ENCODE measurements at regions not wholly inside any gene's neighbourhood (a gene's known extent, or its start where the extent isn't known, plus 50 kb on each side); places are given as distances from the start of the nearest gene placed in this dataset.
A peak's percentile ranks its signal among the peaks of the same experiment; 100 is the strongest.

DNA sequence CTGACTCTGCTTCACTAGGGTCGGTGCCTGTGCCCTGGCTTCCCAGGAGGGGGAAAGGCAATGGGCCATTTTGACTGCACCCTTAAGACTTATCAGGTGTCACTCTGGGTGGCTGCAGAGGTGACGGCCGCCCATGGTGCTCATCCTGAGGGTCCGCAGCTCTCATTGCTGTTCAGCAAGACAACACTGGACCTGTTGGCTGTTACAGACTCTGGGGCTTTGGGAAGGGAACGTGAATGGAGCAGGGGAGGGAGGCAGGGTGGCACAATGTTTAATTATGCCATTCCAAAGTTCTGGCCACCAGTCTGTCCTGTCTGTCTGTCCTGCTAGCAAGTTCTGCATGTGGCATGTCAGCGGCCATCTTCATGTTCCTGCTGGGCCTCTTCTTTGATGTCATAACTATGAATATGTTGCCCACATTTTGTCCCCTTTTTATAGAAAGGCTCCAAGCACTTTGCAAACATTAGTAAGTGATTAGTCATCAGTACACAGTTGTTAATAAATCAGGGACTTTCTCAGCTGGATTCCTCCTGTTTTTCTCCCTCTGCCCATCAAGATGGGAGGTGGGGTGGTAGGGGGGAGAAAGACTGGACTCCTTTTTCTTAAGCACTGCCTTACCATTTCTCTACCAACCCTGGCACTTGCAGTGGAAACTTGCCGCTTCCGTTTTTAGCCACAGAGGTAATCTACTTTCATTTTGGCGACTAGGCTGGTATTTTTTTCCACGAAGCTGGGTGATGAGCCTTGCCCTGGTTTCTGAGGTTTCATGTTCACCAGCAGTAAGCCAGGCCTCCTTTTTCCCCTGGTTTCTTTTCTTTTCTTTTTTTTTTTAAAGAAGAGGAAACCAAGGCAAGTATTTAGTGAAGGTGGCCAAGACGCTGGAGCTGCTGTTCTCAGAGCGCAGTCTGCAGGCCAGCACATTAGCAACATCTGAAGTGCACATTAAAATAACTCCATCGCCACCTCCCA, 88.6 kb upstream of the TRIM2 start:
- intact Hi-C loops (cut with micrococcal nuclease; ENCODE audit: unreplicated experiment), result loop anchor here (2.0 kb wide), 1 partner anchor 135 kb away; no protein-coding TSS in a partner anchor
- no peaks in the 10 kb centered on the region for H3K9me2 ChIP-seq (ENCODE audit: insufficient read depth)
- no peaks in the 10 kb centered on the region for H4K20me1 ChIP-seq (ENCODE audit: insufficient read depth)
- no peaks in the 10 kb centered on the region for H3K36me3 ChIP-seq (ENCODE audit: low read depth)
- H3K4me3 ChIP-seq, result peak overlapping the region; percentile 32; the same call in 1 of the 2 replicates
- no peaks in the 10 kb centered on the region for H3K79me2 ChIP-seq (ENCODE audit: low read depth)
- no peaks in the 10 kb centered on the region for H3K9me3 ChIP-seq (ENCODE audit: insufficient read depth, low read depth)
- peaks cover 16% of the 10 kb centered on the region for H3K4me1 ChIP-seq (replicated peaks; ENCODE audit: insufficient read depth)
- no peaks in the 10 kb centered on the region for H3K27me3 ChIP-seq (ENCODE audit: insufficient read depth, low read depth)
- H3K27ac ChIP-seq, result peak overlapping the region; percentile 54
- POLR2A ChIA-PET (ENCODE audit: unreplicated experiment), result interaction anchor here (0.6 kb wide), 1 partner anchor 180 kb away, joined by 4 read pairs; no protein-coding TSS in a partner anchor
- peak overlapping the region; percentile 36; the same call in 1 of the 2 replicates for H2AFZ ChIP-seq
- CTCF ChIA-PET, result interaction anchor here (0.6 kb wide), 1 partner anchor 236 kb away, joined by 5 read pairs; no protein-coding TSS in a partner anchor
- peak overlapping the region; percentile 76 for H3K4me2 ChIP-seq
- BruUV-seq (replicated peaks), result TSS peak; percentile 41
- DNase-seq, result peak; percentile 45 to 85
- H3F3A ChIP-seq (ENCODE audit: insufficient read depth, low read depth), result peaks cover 4% of the 10 kb centered on the region; the same call in 1 of the 2 replicates
- TF ChIP-seq EZH2 (IDR thresholded peaks at IDR 0.05; ENCODE audit: low read depth) (no peak), CTCF (conservative IDR thresholded peaks at IDR 0.05) (no peak)

- no peak overlapping the region for H2AFZ ChIP-seq
- H4K20me1 ChIP-seq (ENCODE audit: insufficient read depth), result no peaks in the 10 kb centered on the region
- intact Hi-C loops (cut with micrococcal nuclease; ENCODE audit: unreplicated experiment), result no loop called here
- no peaks in the 10 kb centered on the region for H3K36me3 ChIP-seq (ENCODE audit: low read depth)
- no peaks in the 10 kb centered on the region for H3K79me2 ChIP-seq (ENCODE audit: low read depth)
- H3K27ac ChIP-seq, result peak overlapping the region; percentile 54
- no peaks in the 10 kb centered on the region for H3K9me2 ChIP-seq (ENCODE audit: insufficient read depth)
- peak overlapping the region; percentile 76 for H3K4me2 ChIP-seq
- ChIA-PET CTCF (no interaction called here), POLR2A (ENCODE audit: unreplicated experiment) (no interaction called here)
- H3K27me3 ChIP-seq (ENCODE audit: insufficient read depth, low read depth), result no peaks in the 10 kb centered on the region
- H3F3A ChIP-seq (ENCODE audit: insufficient read depth, low read depth), result peaks cover 4% of the 10 kb centered on the region; the same call in 1 of the 2 replicates
- TF ChIP-seq EZH2 (IDR thresholded peaks at IDR 0.05; ENCODE audit: low read depth) (no peak), CTCF (conservative IDR thresholded peaks at IDR 0.05) (no peak)
- BruUV-seq (replicated peaks), result no TSS peak
- peaks cover 16% of the 10 kb centered on the region for H3K4me1 ChIP-seq (replicated peaks; ENCODE audit: insufficient read depth)
- H3K9me3 ChIP-seq (ENCODE audit: insufficient read depth, low read depth), result no peaks in the 10 kb centered on the region
- H3K4me3 ChIP-seq, result no peak overlapping the region
- DNase-seq, result no peak
These were observed 88.0 kb upstream of the TRIM2 start for GRCh38 chr4:153116291-153116680.

DNA sequence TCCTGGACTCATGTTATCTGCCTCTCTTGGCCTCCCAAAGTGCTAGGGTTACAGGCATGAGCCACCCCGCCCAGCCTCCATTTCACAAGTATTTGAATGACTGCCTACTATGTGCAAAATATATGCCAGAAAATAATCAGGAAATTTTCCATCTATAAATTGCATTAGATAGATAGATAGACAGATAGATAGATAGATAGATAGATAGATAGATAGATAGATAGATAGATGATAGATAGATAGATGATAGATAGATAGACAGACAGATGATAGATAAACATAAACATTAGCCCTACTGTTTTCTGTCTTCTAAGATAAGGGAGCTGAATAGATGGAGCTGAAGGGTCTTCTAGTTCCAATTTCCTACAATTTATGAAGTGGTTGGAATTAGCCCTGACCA, 87.4 kb upstream of the TRIM2 start:
- ChIA-PET CTCF (no interaction called here), POLR2A (ENCODE audit: unreplicated experiment) (no interaction called here)
- Histone ChIP-seq H4K20me1 (ENCODE audit: insufficient read depth) (no peaks in the 10 kb centered on the region), H3K27me3 (ENCODE audit: insufficient read depth, low read depth) (no peaks in the 10 kb centered on the region), H3K9me3 (ENCODE audit: insufficient read depth, low read depth) (no peaks in the 10 kb centered on the region), H3K36me3 (ENCODE audit: low read depth) (no peaks in the 10 kb centered on the region), H3F3A (ENCODE audit: insufficient read depth, low read depth) (peaks cover 4% of the 10 kb centered on the region; the same call in 1 of the 2 replicates), H3K27ac (no peak overlapping the region), H3K4me3 (no peak overlapping the region), H2AFZ (no peak overlapping the region), H3K79me2 (ENCODE audit: low read depth) (no peaks in the 10 kb centered on the region), H3K4me1 (replicated peaks; ENCODE audit: insufficient read depth) (peaks cover 16% of the 10 kb centered on the region), H3K4me2 (no peak overlapping the region), H3K9me2 (ENCODE audit: insufficient read depth) (no peaks in the 10 kb centered on the region)
- DNase-seq, result no peak
- no TSS peak for BruUV-seq (replicated peaks)
- TF ChIP-seq EZH2 (IDR thresholded peaks at IDR 0.05; ENCODE audit: low read depth), result no peak
- no peak for TF ChIP-seq CTCF (conservative IDR thresholded peaks at IDR 0.05)
- intact Hi-C loops (cut with micrococcal nuclease; ENCODE audit: unreplicated experiment), result no loop called here

Data from PC-9 (cell line).